ENCODE measurements at regions not wholly inside any gene's neighbourhood (a gene's known extent, or its start where the extent isn't known, plus 50 kb on each side); places are given as distances from the start of the nearest gene placed in this dataset.
"Not testable (repeated sequence)": the region's sequence is repeated elsewhere in the genome, so short reads cannot be mapped to it uniquely, and the experiment has no call there.

DNA sequence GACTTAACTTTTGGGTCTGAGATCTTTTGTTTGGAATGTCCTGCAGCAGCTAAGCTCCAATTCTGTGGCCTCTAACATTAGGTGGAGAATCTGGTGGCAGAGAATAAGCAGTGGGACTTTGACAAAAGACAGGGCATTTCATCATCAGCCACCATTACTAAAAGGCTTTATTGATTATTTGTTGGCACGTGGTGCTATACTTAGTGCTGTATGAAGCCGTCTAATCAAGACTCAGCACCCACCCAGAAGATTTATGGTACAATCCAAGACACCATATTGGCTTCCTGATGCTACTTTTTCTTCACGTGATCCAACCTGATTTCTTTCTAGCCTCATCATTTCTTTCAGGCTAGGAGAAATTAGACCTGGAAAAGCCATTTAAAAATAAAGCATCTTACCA is 80.7 kb upstream of the GRAMD1B start:
- Histone ChIP-seq H3K79me2 (replicated peaks; ENCODE audit: insufficient read depth, low read length) (no peaks in the 10 kb centered on the region), H3K9me3 (ENCODE audit: low read length) (no peaks in the 10 kb centered on the region), H3K27ac (ENCODE audit: low read length) (no peak overlapping the region), H3K9me2 (ENCODE audit: insufficient read depth, low read length) (no peaks in the 10 kb centered on the region), H4K20me1 (ENCODE audit: insufficient read depth) (no peaks in the 10 kb centered on the region), H3K9ac (ENCODE audit: low read length) (no peak overlapping the region), H3K4me2 (ENCODE audit: low read length) (no peak overlapping the region), H2AFZ (ENCODE audit: low read depth, low read length) (no peak overlapping the region), H3K36me3 (ENCODE audit: insufficient read depth, low read length) (no peaks in the 10 kb centered on the region), H3K4me3 (ENCODE audit: low read length) (no peak overlapping the region), H3F3A (ENCODE audit: insufficient read depth, low read length, poor library complexity, severe bottlenecking) (no peaks in the 10 kb centered on the region), H3K27me3 (ENCODE audit: insufficient read depth, low read depth, low read length) (no peaks in the 10 kb centered on the region)
- no peak for TF ChIP-seq RAD21 (conservative IDR thresholded peaks at IDR 0.05)
- TF ChIP-seq EP300 (conservative IDR thresholded peaks at IDR 0.05; ENCODE audit: poor library complexity, severe bottlenecking): no peak
- TF ChIP-seq POLR2AphosphoS5 (IDR thresholded peaks at IDR 0.05): no peak
- no peak for TF ChIP-seq TAF1 (IDR thresholded peaks at IDR 0.05; ENCODE audit: low read depth)
- TF ChIP-seq, protein P1, sequence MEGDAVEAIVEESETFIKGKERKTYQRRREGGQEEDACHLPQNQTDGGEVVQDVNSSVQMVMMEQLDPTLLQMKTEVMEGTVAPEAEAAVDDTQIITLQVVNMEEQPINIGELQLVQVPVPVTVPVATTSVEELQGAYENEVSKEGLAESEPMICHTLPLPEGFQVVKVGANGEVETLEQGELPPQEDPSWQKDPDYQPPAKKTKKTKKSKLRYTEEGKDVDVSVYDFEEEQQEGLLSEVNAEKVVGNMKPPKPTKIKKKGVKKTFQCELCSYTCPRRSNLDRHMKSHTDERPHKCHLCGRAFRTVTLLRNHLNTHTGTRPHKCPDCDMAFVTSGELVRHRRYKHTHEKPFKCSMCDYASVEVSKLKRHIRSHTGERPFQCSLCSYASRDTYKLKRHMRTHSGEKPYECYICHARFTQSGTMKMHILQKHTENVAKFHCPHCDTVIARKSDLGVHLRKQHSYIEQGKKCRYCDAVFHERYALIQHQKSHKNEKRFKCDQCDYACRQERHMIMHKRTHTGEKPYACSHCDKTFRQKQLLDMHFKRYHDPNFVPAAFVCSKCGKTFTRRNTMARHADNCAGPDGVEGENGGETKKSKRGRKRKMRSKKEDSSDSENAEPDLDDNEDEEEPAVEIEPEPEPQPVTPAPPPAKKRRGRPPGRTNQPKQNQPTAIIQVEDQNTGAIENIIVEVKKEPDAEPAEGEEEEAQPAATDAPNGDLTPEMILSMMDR (IDR thresholded peaks at IDR 0.05; ENCODE audit: poor library complexity, severe bottlenecking): no peak
- TF ChIP-seq, protein P2, sequence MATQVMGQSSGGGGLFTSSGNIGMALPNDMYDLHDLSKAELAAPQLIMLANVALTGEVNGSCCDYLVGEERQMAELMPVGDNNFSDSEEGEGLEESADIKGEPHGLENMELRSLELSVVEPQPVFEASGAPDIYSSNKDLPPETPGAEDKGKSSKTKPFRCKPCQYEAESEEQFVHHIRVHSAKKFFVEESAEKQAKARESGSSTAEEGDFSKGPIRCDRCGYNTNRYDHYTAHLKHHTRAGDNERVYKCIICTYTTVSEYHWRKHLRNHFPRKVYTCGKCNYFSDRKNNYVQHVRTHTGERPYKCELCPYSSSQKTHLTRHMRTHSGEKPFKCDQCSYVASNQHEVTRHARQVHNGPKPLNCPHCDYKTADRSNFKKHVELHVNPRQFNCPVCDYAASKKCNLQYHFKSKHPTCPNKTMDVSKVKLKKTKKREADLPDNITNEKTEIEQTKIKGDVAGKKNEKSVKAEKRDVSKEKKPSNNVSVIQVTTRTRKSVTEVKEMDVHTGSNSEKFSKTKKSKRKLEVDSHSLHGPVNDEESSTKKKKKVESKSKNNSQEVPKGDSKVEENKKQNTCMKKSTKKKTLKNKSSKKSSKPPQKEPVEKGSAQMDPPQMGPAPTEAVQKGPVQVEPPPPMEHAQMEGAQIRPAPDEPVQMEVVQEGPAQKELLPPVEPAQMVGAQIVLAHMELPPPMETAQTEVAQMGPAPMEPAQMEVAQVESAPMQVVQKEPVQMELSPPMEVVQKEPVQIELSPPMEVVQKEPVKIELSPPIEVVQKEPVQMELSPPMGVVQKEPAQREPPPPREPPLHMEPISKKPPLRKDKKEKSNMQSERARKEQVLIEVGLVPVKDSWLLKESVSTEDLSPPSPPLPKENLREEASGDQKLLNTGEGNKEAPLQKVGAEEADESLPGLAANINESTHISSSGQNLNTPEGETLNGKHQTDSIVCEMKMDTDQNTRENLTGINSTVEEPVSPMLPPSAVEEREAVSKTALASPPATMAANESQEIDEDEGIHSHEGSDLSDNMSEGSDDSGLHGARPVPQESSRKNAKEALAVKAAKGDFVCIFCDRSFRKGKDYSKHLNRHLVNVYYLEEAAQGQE (IDR thresholded peaks at IDR 0.05; ENCODE audit: borderline replicate concordance): no peak
- TF ChIP-seq MXI1 (conservative IDR thresholded peaks at IDR 0.05; ENCODE audit: poor library complexity, severe bottlenecking): no peak
- TF ChIP-seq SMC3 (conservative IDR thresholded peaks at IDR 0.05; ENCODE audit: poor library complexity): no peak
- TF ChIP-seq EZH2 (IDR thresholded peaks at IDR 0.05; ENCODE audit: borderline replicate concordance, insufficient read depth, low read length, poor library complexity, severe bottlenecking): no peak

DNA sequence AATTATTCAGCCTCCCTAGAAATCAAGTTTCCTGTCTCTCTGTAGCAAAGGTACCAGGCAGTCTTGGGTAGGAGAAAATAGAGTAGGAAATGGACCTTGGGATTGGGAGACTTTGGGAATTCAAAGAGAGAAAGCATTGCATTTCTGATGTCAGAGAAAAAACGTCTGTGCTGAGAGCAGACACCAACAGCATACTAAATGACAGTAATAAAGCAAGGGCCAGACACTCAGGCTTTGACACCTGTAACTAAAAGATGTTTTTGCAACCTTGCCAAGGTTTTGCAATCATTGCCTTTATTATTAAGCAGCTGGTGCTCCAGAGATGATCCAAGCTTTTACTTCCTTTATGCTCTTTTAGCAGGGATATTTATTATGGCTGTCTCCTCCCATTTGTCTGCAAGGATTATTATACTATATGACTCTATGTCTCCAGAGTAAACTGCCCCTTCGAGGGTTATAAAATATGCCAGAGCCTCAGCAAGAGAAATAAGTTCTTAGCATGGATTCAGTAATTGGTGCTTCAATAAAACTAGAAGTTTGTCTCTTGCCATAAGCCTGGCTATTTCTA is 85.2 kb upstream of the GRAMD1B start:
- no peak overlapping the region for H2AFZ ChIP-seq (ENCODE audit: low read depth, low read length)
- no peak overlapping the region for H3K4me3 ChIP-seq (ENCODE audit: low read length)
- no peaks in the 10 kb centered on the region for H3F3A ChIP-seq (ENCODE audit: insufficient read depth, low read length, poor library complexity, severe bottlenecking)
- H3K9ac ChIP-seq (ENCODE audit: low read length): no peak overlapping the region
- no peaks in the 10 kb centered on the region for H3K27me3 ChIP-seq (ENCODE audit: insufficient read depth, low read depth, low read length)
- TF ChIP-seq MXI1 (conservative IDR thresholded peaks at IDR 0.05; ENCODE audit: poor library complexity, severe bottlenecking) (no peak), RAD21 (conservative IDR thresholded peaks at IDR 0.05) (no peak), SMC3 (conservative IDR thresholded peaks at IDR 0.05; ENCODE audit: poor library complexity) (no peak), EP300 (conservative IDR thresholded peaks at IDR 0.05; ENCODE audit: poor library complexity, severe bottlenecking) (no peak), POLR2AphosphoS5 (IDR thresholded peaks at IDR 0.05) (no peak), TAF1 (IDR thresholded peaks at IDR 0.05; ENCODE audit: low read depth) (no peak), EZH2 (IDR thresholded peaks at IDR 0.05; ENCODE audit: borderline replicate concordance, insufficient read depth, low read length, poor library complexity, severe bottlenecking) (no peak)
- TF ChIP-seq, protein P1 (IDR thresholded peaks at IDR 0.05; ENCODE audit: poor library complexity, severe bottlenecking): no peak
- TF ChIP-seq, protein P2 (IDR thresholded peaks at IDR 0.05; ENCODE audit: borderline replicate concordance): no peak
- no peak overlapping the region for H3K4me2 ChIP-seq (ENCODE audit: low read length)
- no peaks in the 10 kb centered on the region for H3K79me2 ChIP-seq (replicated peaks; ENCODE audit: insufficient read depth, low read length)
- H3K27ac ChIP-seq (ENCODE audit: low read length): no peak overlapping the region
- H3K36me3 ChIP-seq (ENCODE audit: insufficient read depth, low read length): no peaks in the 10 kb centered on the region
- no peaks in the 10 kb centered on the region for H3K9me3 ChIP-seq (ENCODE audit: low read length)
- H4K20me1 ChIP-seq (ENCODE audit: insufficient read depth): no peaks in the 10 kb centered on the region
- no peaks in the 10 kb centered on the region for H3K9me2 ChIP-seq (ENCODE audit: insufficient read depth, low read length)

DNA sequence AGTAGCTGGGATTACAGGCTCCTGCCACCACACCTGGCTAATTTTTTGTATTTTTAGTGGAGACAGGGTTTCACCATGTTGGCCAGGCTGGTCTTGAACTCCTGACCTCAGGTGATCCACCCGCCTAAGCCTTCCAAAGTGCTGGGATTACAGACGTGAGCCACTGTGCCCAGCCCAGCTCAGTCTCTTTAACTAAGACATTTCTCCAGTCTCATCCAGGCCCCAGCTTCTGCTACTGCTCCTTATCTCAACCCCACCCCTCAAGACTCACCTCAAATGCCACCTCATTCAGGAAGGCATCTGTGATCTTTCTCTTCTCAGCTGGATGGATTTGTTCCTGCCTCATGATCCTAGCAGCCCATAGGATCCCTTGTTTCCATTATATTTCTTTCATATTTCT is 85.9 kb upstream of the GRAMD1B start:
- not testable (repeated sequence) for H3K4me2 ChIP-seq (ENCODE audit: low read length); H3K9me3 ChIP-seq (ENCODE audit: low read length); H4K20me1 ChIP-seq (ENCODE audit: insufficient read depth); H3K79me2 ChIP-seq (replicated peaks; ENCODE audit: insufficient read depth, low read length); H3K9me2 ChIP-seq (ENCODE audit: insufficient read depth, low read length); H2AFZ ChIP-seq (ENCODE audit: low read depth, low read length); H3K4me3 ChIP-seq (ENCODE audit: low read length); H3K36me3 ChIP-seq (ENCODE audit: insufficient read depth, low read length); H3K9ac ChIP-seq (ENCODE audit: low read length); H3F3A ChIP-seq (ENCODE audit: insufficient read depth, low read length, poor library complexity, severe bottlenecking); H3K27ac ChIP-seq (ENCODE audit: low read length); H3K27me3 ChIP-seq (ENCODE audit: insufficient read depth, low read depth, low read length)
